Esophagus squamous epithelium (tissue), 4 donors: ENCODE measurements at regions not wholly inside any gene's neighbourhood (a gene's known extent, or its start where the extent isn't known, plus 50 kb on each side); places are given as distances from the start of the nearest gene placed in this dataset.

Source experiments
- CTCF ChIP-seq, 6 experiments: fragments of 450-650 bp in 4 of 6; fragments of 200-600 bp in 2 of 6; sonication (generic) in 2 of 6; IDR thresholded peaks; one replicate each; pipeline ENCODE4 v1.5.1; 2016 to 2019; ENCODE audit warnings: antibody characterized with exemption in 6 of 6, mild to moderate bottlenecking in 4 of 6, moderate library complexity in 4 of 6
- POLR2A ChIP-seq, 4 donors: fragments of 450-650 bp; IDR thresholded peaks; one replicate each; pipeline ENCODE4 v1.6.1; 2017; ENCODE audit warnings: antibody characterized with exemption in 4 of 4, mild to moderate bottlenecking in 4 of 4, moderate library complexity in 3 of 4

GRCh38 chr13:69567514-69567913 is 540.1 kb upstream of the ATXN8OS start:
- TF ChIP-seq CTCF (IDR thresholded peaks at IDR 0.05) (no peak), POLR2A (IDR thresholded peaks at IDR 0.05) (no peak)
